ENCODE measurements at regions not wholly inside any gene's neighbourhood (a gene's known extent, or its start where the extent isn't known, plus 50 kb on each side); places are given as distances from the start of the nearest gene placed in this dataset.

- DNase-seq (ENCODE audit: low spot score), result no peak
Observed at GRCh38 chr7:45235905-45236304, 78.3 kb downstream of the RAMP3 start.

- peak; percentile 15 for DNase-seq (ENCODE audit: low spot score)
Observed at GRCh38 chr7:45236666-45237065, 79.1 kb downstream of the RAMP3 start.

DNA sequence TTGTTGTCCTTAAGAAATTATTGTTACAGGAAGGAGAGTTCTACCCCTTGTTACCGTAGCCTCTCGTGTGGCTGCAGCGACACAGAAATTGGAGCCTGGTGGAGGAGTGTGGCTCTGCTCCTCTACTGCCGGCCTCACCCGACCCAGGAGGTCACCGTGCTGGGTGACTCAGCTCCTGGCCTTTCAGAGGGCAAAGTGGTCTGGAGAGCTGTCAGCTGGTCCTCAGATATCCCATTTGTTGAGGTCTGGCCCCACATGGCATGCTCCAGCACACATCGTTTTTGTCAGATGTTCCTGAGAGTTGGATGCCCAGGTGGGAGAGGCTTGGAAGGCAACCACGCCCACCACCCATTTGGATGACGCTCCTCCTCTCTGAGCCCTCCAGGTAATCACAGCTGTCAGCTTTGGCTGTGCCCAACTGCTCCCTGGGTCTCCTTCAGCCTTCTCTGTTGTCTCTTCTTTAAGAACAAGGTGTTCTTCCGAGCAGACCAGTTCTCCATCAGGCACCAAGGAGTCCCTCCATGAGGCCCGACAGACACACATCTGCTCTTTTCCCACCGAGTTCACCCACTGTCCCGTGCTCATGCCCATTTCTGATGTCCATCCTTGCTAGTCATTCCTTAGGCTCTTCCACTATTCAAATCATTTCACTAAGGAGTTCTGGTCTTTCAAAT is 80.3 kb downstream of the RAMP3 start:
- DNase-seq (ENCODE audit: low spot score), result no peak

DNA sequence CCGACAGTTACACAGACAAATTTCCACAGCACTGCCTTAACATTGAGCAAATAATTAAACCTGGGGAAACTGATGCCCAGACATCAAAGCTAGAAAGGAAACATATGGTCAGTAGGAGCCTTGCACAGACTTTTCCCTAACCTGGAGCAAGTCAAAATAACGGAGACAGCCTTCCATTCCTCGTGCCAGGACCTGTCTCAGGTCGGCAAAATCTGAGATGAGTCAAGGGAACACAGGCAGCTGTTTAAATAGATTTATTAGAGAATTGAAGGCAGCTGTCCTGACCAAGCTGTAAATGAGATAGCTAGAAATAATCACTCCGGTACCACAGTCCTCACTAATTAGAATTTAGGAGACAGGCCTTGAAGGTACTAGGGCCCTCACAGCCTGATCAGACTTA is 81.2 kb downstream of the RAMP3 start:
- no peak for DNase-seq (ENCODE audit: low spot score)

- peak; percentile 46 for DNase-seq (ENCODE audit: low spot score)
Observed at GRCh38 chr7:45239486-45239885, 81.9 kb downstream of the RAMP3 start.

DNA sequence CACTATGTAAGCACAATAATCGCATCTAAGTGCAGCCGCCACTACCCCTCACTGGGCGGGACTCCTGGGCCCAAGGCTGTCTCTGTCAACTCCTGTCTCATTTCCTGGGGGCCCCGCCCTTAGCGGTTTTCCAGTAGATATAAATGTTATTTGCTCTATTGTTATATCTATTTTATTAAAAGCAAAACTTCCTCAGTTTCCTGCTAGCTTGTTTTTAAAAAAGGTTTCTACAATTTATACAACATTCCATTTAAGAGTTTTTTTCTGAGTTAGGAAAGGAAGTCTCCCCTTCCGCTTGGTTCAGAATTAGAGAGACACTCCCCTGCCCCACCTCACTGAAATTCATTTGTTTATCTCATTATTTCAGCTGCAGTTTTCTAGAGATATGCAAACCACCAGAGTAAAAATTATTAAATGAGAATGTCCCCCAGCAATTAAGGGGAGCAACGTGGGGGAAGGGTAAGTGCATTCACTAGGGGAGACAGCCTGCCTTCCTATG is 82.7 kb downstream of the RAMP3 start:
- peak; percentile 37 for DNase-seq (ENCODE audit: low spot score)

- DNase-seq (ENCODE audit: low spot score), result no peak
Observed at GRCh38 chr7:45240926-45241325, 83.3 kb downstream of the RAMP3 start.

- no peak for DNase-seq (ENCODE audit: low spot score)
Observed at GRCh38 chr7:45241339-45242109, 83.9 kb downstream of the RAMP3 start.

- DNase-seq (ENCODE audit: low spot score), result no peak
Observed at GRCh38 chr7:45242261-45242660, 84.7 kb downstream of the RAMP3 start.

- DNase-seq (ENCODE audit: low spot score), result no peak
Observed at GRCh38 chr7:45242698-45243097, 85.1 kb downstream of the RAMP3 start.

DNA sequence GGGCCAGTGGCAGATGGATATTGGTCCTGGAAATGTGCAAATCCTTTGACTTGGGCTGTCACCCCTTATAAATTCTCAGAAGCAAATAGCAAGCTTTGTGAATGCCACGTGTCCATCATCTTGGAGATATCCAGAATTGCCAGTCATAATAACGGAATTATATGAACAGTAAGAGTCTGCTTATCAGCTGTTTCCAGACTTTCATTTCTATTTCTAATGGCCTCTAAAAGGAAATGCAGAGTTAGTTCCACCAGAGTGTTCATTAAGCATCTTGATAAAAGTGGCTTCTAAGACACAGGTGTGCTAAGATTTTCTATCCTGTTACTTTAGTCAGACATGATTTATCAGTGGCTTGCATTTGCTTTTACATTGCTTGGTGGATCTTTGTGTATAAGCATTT is 87.4 kb downstream of the RAMP3 start:
- DNase-seq (ENCODE audit: low spot score), result no peak

- no peak for DNase-seq (ENCODE audit: low spot score)
Observed at GRCh38 chr7:45246339-45246738, 88.7 kb downstream of the RAMP3 start.

GRCh38 chr7:45252248-45252647 is 94.7 kb downstream of the RAMP3 start:
- no peak for DNase-seq (ENCODE audit: low spot score)

- DNase-seq (ENCODE audit: low spot score), result no peak
Observed at GRCh38 chr7:45252857-45253256, 95.3 kb downstream of the RAMP3 start.

- DNase-seq (ENCODE audit: low spot score), result no peak
Observed at GRCh38 chr7:45253368-45253767, 95.8 kb downstream of the RAMP3 start.

DNA sequence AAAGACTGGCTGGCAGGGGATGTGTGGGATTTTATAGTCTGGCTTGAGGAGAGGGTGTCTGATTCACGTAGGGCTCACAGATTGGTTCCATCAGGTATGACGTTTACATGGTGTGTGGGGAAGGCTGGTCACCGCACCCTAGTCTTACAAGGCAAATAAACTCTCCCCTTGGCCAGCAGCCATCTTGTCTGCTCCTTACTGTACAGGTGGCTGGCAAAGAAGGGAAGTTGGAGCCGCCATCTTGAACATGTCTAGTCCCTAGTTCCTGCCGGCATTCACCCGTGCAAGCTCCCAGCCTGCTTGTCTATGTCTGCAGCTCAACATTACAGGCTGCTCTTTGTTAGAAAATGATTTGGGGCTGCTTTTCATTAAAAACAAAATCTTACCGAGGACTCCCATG is 97.6 kb downstream of the RAMP3 start:
- no peak for DNase-seq (ENCODE audit: low spot score)

- DNase-seq (ENCODE audit: low spot score), result no peak
Observed at GRCh38 chr7:45256309-45256708, 98.7 kb downstream of the RAMP3 start.

GRCh38 chr7:45256775-45257174 is 99.2 kb downstream of the RAMP3 start:
- DNase-seq (ENCODE audit: low spot score), result no peak

- no peak for DNase-seq (ENCODE audit: low spot score)
Observed at GRCh38 chr7:45257284-45257683, 99.7 kb downstream of the RAMP3 start.

GRCh38 chr7:45258533-45259226 is 101.1 kb downstream of the RAMP3 start:
- no peak for DNase-seq (ENCODE audit: low spot score)

GRCh38 chr7:45259227-45259596 is 101.6 kb downstream of the RAMP3 start:
- no peak for DNase-seq (ENCODE audit: low spot score)

- DNase-seq (ENCODE audit: low spot score), result peak; percentile 30
Observed at GRCh38 chr7:45259966-45260646, 102.5 kb downstream of the RAMP3 start.

Measured in kidney capillary endothelial cell (primary cell).